ELR (cell line): ENCODE measurements at regions not wholly inside any gene's neighbourhood (a gene's known extent, or its start where the extent isn't known, plus 50 kb on each side); places are given as distances from the start of the nearest gene placed in this dataset.
A peak's percentile ranks its signal among the peaks of the same experiment; 100 is the strongest.

Experiments used
- DNase-seq: peaks from one replicate; pipeline ENCODE4 v3.0.0-alpha.2; 2015; ENCODE audit warnings: low read depth

DNA sequence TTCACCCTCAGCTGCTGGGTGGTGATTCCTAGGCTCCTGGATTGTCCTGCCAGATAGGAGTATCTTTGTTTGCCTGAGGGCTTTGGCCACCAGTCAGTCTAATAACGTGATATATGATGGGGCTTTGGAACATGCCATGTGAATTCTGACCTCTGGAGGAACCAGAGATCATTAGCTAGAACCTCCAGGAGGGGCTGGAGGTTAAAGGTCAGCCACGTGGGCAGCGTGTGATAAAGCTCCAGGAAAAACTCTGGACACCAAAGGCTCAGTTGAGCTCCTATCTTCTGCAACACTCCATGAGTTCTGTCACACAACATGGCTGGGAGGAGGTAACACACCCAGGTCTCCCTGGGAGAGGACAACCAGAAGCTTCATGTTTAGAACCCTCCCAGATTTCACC, 251.1 kb downstream of the DAD1 start:
- no peak for DNase-seq

DNA sequence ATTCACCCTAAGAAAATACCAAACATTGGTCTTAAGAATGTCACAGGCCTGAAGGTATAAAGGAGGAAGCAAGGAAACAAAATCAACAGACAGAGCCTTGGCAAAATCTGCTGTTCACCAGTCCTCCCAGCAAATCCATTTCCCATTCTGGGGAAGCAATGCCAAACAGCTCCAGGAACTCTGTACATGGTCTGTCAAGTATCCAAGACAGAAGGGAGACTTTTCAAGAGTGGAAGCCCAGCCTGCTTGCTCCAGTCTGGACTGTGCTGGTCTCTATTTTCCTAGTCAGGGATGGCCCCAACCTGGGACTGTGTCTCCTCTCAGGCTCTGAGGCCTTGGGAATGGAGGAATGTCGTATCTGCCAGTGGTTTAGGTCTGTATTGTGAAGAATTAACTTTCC, 251.5 kb downstream of the DAD1 start:
- no peak for DNase-seq

DNA sequence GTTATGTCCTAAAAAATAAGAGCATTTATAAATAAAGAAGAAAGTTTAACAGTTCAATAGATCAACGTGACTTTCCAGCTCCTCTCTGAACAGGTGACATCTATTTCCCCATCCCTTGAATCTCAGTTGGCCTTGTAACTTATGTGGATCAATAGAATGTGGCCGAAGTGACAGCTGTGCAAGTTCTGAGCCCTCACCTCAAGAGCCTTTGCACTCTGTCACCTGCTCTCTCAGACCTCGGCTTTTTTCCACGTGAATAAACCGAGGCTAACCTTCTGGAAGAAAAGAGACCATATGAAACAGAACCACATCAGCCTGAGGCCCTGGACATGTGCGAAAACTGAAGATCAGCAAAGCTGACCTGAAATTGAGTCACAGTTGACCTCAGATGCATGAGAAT, 253.0 kb downstream of the DAD1 start:
- DNase-seq = no peak

- DNase-seq = no peak
Observed at GRCh38 chr14:22334627-22335026, 254.4 kb downstream of the DAD1 start.

DNA sequence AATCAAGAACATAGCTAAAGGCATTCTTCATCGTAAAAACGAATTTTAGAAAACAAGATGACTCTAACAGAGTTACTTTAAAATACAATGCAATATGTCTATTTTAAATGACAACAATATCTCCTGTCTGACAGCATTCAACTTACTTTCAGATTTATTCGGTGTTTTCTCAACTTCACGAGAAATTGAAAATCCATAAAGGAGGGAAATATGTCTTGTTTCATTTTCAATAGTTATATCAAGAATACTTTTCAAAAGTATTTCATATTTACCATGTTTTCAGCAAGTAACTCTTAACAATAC, 254.8 kb downstream of the DAD1 start:
- DNase-seq = no peak

DNA sequence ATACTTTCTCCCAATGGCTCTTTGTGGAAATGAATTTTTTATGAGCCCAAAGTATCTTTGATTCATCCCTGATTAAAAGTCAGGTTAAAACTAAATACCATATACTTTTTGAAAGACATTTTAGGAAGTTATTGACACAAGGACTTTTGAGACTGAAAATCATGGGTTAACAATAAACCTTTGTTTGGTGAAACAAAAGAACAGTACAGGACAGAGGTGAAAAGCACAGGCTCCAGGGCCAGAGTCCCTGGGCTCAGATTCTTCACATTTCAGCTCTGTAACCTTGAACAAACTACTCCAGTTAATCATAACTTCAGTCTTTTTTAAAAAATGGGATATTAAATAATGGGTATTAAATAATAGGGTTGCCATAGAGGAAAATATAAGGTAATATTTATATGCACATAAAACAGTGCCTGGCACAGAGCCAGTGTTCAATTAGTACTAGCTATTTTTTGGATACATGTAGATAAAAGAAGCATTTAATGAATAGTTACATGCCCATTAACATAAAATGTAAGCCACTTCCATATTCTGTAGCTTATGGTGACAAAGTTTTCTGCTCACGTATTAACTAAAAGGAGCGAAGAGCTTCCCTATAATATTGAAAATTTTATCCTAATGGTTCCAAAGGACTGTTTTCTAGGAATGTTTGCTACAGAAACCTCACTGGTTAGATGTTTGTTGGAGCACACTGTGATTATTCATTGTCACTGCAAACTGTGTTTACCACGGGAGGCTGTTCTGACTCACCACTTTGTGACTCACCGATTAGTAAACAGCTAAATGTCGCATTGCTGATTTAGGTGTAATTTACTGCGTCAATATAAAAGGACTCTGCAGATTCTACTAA, 255.4 kb downstream of the DAD1 start:
- peak; percentile 78 for DNase-seq

- DNase-seq = no peak
Observed at GRCh38 chr14:22332686-22333421, 256.2 kb downstream of the DAD1 start.

GRCh38 chr14:22329371-22329770, 259.7 kb downstream of the DAD1 start:
- no peak for DNase-seq

GRCh38 chr14:22325676-22326400, 263.2 kb downstream of the DAD1 start:
- no peak for DNase-seq

DNA sequence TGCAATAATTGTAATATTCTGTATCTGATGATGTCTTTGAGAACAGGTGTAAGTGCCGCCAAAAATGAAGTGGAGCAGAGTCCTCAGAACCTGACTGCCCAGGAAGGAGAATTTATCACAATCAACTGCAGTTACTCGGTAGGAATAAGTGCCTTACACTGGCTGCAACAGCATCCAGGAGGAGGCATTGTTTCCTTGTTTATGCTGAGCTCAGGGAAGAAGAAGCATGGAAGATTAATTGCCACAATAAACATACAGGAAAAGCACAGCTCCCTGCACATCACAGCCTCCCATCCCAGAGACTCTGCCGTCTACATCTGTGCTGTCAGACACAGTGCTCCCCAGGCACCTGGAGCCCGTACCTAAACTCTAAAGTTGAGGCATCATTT, 268.7 kb downstream of the DAD1 start:
- DNase-seq = no peak

- DNase-seq = peak; percentile 51
Observed at GRCh38 chr14:22319526-22320361, 269.3 kb downstream of the DAD1 start.

GRCh38 chr14:22318951-22319350, 270.1 kb downstream of the DAD1 start:
- no peak for DNase-seq

- DNase-seq = no peak
Observed at GRCh38 chr14:22316473-22316872, 272.6 kb downstream of the DAD1 start.

GRCh38 chr14:22315336-22315735, 273.7 kb downstream of the DAD1 start:
- no peak for DNase-seq

GRCh38 chr14:22314183-22314820, 274.7 kb downstream of the DAD1 start:
- DNase-seq = peak; percentile 62

DNA sequence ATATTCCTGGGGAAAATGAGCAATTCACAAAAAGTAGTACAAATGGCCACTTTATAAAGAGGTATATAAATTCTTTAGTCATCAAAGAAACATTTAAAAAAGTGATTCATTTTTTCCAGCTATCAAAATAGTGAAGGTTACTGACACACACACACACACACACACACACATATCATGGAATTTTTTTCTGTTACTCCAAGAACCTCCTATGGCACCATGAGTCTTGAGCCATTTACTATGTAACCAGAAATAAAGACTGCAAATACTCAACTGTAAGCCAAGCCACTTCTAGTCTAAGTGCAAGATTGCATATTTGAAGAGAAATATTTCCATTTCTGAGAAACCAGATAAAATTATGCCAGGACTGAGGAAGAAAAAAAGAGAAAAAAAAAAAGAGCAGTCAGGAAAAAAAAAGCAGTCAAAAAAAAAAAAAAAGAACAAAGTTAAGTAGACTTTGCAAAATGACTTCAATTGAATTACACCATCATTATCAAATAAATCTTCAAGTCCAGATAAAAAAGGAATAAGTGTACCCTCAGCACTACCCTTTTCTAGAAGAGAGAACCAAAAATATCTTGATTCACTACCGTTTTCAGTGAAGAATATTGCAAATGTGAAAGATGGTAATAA, 275.7 kb downstream of the DAD1 start:
- no peak for DNase-seq

DNA sequence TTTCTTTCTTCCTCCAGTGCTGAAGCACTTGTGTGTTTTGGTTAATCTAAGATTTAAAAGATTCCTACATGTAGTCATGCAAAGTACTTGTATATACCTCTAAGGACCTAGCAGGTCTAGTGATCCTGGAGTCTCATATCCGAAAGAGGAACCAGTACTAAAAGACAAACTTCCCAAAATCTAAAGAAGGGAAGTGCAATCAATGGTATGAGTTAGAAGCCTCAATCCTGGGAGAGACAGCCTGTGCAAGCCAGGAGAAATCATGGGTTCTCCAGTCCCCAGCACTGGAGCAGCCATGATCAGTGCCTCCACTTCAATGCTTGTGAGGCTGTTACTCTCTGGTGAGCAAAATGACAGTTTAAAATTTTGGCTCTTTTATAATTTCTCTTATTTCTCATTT, 277.4 kb downstream of the DAD1 start:
- DNase-seq = no peak

GRCh38 chr14:22305607-22306006, 283.4 kb downstream of the DAD1 start:
- no peak for DNase-seq

DNA sequence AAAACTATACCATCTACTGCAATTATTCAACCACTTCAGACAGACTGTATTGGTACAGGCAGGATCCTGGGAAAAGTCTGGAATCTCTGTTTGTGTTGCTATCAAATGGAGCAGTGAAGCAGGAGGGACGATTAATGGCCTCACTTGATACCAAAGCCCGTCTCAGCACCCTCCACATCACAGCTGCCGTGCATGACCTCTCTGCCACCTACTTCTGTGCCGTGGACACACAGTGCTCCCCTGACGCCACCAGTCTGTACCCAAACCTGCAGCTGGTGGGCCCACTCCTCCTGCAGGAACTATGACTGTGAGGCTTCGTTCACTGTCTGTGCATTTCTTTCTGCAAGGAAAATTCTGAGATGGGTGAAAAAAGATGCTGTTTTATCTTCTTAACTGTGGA, 284.7 kb downstream of the DAD1 start:
- no peak for DNase-seq

GRCh38 chr14:22303589-22304195, 285.3 kb downstream of the DAD1 start:
- DNase-seq = peak; percentile 38

- DNase-seq = no peak
Observed at GRCh38 chr14:22300646-22301045, 288.4 kb downstream of the DAD1 start.
